ENCODE measurements at regions not wholly inside any gene's neighbourhood (a gene's known extent, or its start where the extent isn't known, plus 50 kb on each side); places are given as distances from the start of the nearest gene placed in this dataset.

DNA sequence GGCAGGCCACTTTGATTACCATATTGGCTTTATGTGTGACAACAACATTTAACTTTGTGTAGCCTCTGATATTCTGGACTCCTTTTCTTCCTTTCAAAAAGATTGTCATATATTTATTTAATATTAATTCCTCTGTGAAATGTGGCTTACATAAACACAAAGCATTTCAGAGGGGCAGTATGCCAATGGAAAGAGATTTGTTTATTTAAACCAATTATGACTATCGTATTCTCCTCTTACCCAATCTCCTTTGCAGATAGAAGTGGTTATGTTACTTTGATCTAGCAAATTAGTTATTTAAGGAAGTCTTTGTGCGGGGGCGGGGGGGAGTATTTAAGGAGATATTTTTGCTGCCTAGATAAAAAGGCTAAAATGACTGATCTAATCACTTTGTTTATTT, 573.7 kb upstream of the KIF2B start:
- no peak overlapping the region for H3K27ac ChIP-seq
- no peaks in the 10 kb centered on the region for H3K36me3 ChIP-seq (replicated peaks)
- TF ChIP-seq CTCF (IDR thresholded peaks at IDR 0.05; ENCODE audit: low read depth, low read length, missing control alignments) = no peak
- DNase-seq = no peak
- in situ Hi-C loops (cut with HindIII; ENCODE audit: low pct_ligation_motif_present, low sequenced_read_pairs) = no loop called here
- no peak overlapping the region for H3K4me3 ChIP-seq (ENCODE audit: low read depth, low read length)
- no peaks in the 10 kb centered on the region for H3K27me3 ChIP-seq (replicated peaks)

GRCh38 chr17:53234138-53234537, 588.6 kb upstream of the KIF2B start:
- no peaks in the 10 kb centered on the region for H3K36me3 ChIP-seq (replicated peaks)
- no peak overlapping the region for H3K4me3 ChIP-seq (ENCODE audit: low read depth, low read length)
- in situ Hi-C loops (cut with HindIII; ENCODE audit: low pct_ligation_motif_present, low sequenced_read_pairs) = no loop called here
- no peaks in the 10 kb centered on the region for H3K27me3 ChIP-seq (replicated peaks)
- no peak overlapping the region for H3K27ac ChIP-seq
- DNase-seq = no peak
- no peak for TF ChIP-seq CTCF (IDR thresholded peaks at IDR 0.05; ENCODE audit: low read depth, low read length, missing control alignments)

DNA sequence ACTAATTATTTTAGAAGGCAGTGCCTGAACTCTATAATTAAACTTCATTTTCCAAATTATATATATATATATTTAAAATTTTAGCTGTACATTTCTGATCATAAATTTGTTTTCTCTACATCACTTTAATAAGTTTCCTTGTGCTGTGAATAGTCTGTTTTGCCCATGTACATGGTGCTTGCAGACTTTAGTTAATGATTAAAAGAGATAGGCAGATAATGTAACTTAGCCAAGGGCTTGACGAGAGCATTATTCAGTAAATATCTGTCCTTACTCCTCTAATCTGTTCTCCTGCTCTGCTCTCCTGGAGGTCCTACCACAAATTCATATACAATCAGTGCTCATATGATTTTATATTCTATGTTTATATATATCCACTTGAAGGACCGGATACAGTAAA, 595.2 kb upstream of the KIF2B start:
- H3K27ac ChIP-seq = no peak overlapping the region
- no peaks in the 10 kb centered on the region for H3K36me3 ChIP-seq (replicated peaks)
- TF ChIP-seq CTCF (IDR thresholded peaks at IDR 0.05; ENCODE audit: low read depth, low read length, missing control alignments) = no peak
- H3K4me3 ChIP-seq (ENCODE audit: low read depth, low read length) = no peak overlapping the region
- in situ Hi-C loops (cut with HindIII; ENCODE audit: low pct_ligation_motif_present, low sequenced_read_pairs) = no loop called here
- no peak for DNase-seq
- no peaks in the 10 kb centered on the region for H3K27me3 ChIP-seq (replicated peaks)

DNA sequence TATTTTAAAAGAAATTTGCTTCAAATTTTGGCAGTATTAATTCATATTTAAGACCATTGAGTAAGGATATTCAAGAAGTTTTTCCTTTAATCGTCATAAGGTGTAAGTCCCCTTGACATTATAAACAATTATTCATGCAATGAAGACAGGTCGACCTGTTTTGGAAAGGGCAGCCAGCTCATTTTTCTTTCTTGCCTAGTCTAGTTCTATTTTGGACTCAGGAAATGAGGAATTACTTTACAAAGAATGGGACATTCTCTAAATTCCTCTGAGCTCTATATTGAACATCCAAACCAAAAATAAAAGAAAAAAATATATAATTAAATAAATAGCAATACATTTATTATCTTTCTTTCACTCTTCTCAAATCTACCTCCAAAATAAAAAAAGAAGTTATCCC, 595.6 kb upstream of the KIF2B start:
- TF ChIP-seq CTCF (IDR thresholded peaks at IDR 0.05; ENCODE audit: low read depth, low read length, missing control alignments) = no peak
- Histone ChIP-seq H3K27ac (no peak overlapping the region), H3K4me3 (ENCODE audit: low read depth, low read length) (no peak overlapping the region), H3K27me3 (replicated peaks) (no peaks in the 10 kb centered on the region), H3K36me3 (replicated peaks) (no peaks in the 10 kb centered on the region)
- no peak for DNase-seq
- in situ Hi-C loops (cut with HindIII; ENCODE audit: low pct_ligation_motif_present, low sequenced_read_pairs) = no loop called here

DNA sequence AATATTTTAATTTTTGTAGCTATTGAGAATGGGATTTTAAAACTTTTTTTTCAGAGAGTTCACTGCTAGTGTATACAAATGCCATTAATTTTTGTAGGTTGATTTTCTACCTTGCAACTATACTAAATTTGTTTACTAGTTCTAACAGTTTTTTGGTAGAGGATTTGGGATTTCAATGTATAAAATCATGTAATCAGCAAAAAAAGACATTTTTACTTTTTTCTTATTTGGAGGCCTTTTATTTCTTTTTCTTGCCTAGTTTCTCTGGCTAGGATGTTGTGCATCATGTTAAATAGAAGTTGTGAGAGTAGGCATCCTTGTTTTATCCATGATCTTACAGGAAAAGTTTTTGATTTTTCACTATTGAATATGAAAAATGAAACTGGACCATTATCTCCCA, 602.9 kb upstream of the KIF2B start:
- Histone ChIP-seq H3K36me3 (replicated peaks) (no peaks in the 10 kb centered on the region), H3K4me3 (ENCODE audit: low read depth, low read length) (no peak overlapping the region), H3K27me3 (replicated peaks) (no peaks in the 10 kb centered on the region), H3K27ac (no peak overlapping the region)
- no peak for TF ChIP-seq CTCF (IDR thresholded peaks at IDR 0.05; ENCODE audit: low read depth, low read length, missing control alignments)
- in situ Hi-C loops (cut with HindIII; ENCODE audit: low pct_ligation_motif_present, low sequenced_read_pairs) = no loop called here
- no peak for DNase-seq

GRCh38 chr17:53218723-53219122, 604.0 kb upstream of the KIF2B start:
- no peaks in the 10 kb centered on the region for H3K36me3 ChIP-seq (replicated peaks)
- no peaks in the 10 kb centered on the region for H3K27me3 ChIP-seq (replicated peaks)
- no peak overlapping the region for H3K27ac ChIP-seq
- no peak overlapping the region for H3K4me3 ChIP-seq (ENCODE audit: low read depth, low read length)
- in situ Hi-C loops (cut with HindIII; ENCODE audit: low pct_ligation_motif_present, low sequenced_read_pairs) = no loop called here
- DNase-seq = no peak
- TF ChIP-seq CTCF (IDR thresholded peaks at IDR 0.05; ENCODE audit: low read depth, low read length, missing control alignments) = no peak
